Spinal cord (tissue), 9 donors: ENCODE measurements at regions not wholly inside any gene's neighbourhood (a gene's known extent, or its start where the extent isn't known, plus 50 kb on each side); places are given as distances from the start of the nearest gene placed in this dataset.

Source experiments
- DNase-seq, 6 donors: peaks; one replicate each; pipeline versions ENCODE4 v3.0.0 to v3.0.0-alpha.2; 2013 to 2015; ENCODE audit warnings: low spot score in 6 of 6, low read depth in 4 of 6
- H3K27ac ChIP-seq: one replicate; pipeline ENCODE4 v1.5.1; 2013; ENCODE audit warnings: low read depth, low read length, control low read depth
- H3K27me3 ChIP-seq: one replicate; pipeline ENCODE4 v1.6.1; 2013; ENCODE audit warnings: low read length; ENCODE audit not compliant: control insufficient read depth, insufficient read depth
- H3K36me3 ChIP-seq: one replicate; pipeline ENCODE4 v1.6.1; 2013; ENCODE audit warnings: low read length; ENCODE audit not compliant: control insufficient read depth, insufficient read depth
- H3K4me1 ChIP-seq: one replicate; pipeline ENCODE4 v1.6.1; 2013; ENCODE audit warnings: low read length; ENCODE audit not compliant: control insufficient read depth, insufficient read depth
- H3K4me3 ChIP-seq: one replicate; pipeline ENCODE4 v1.5.1; 2013; ENCODE audit warnings: low read depth, low read length, control low read depth
- H3K9me3 ChIP-seq: one replicate; pipeline ENCODE4 v1.6.1; 2013; ENCODE audit warnings: low read length; ENCODE audit not compliant: control insufficient read depth, insufficient read depth
- WGBS: methylation state at CpG from one replicate; pipeline ENCODE4 v1.1.5; 2013; ENCODE audit warnings: missing lambda C conversion rate; ENCODE audit not compliant: insufficient coverage; 5-methylcytosine and 5-hydroxymethylcytosine counted together
- donor health status: healthy.

GRCh38 chr5:57764479-57765089 lies 282.0 kb upstream of the ACTBL2 start:
- WGBS = 50% methylated on average over 2 of the region's 4 CpGs
- H3K4me1 ChIP-seq = no peaks in the 10 kb centered on the region
- no peak overlapping the region for H3K4me3 ChIP-seq

GRCh38 chr5:57761513-57761912 lies 278.9 kb upstream of the ACTBL2 start:
- DNase-seq = no peak
- Histone ChIP-seq H3K4me1 (no peaks in the 10 kb centered on the region), H3K4me3 (no peak overlapping the region), H3K36me3 (no peaks in the 10 kb centered on the region), H3K27me3 (no peaks in the 10 kb centered on the region), H3K9me3 (no peaks in the 10 kb centered on the region), H3K27ac (no peak overlapping the region)
- WGBS = 90% methylated on average over 11 of the region's 11 CpGs

More at GRCh38 chr5:57764479-57765089, 282.0 kb upstream of the ACTBL2 start:
- H3K36me3 ChIP-seq = no peaks in the 10 kb centered on the region
- no peak overlapping the region for H3K27ac ChIP-seq
- H3K27me3 ChIP-seq = no peaks in the 10 kb centered on the region
- DNase-seq = no peak
- no peaks in the 10 kb centered on the region for H3K9me3 ChIP-seq

GRCh38 chr5:57754616-57755015 lies 272.0 kb upstream of the ACTBL2 start:
- Histone ChIP-seq H3K4me3 (no peak overlapping the region), H3K36me3 (no peaks in the 10 kb centered on the region), H3K9me3 (no peaks in the 10 kb centered on the region), H3K27ac (no peak overlapping the region), H3K27me3 (no peaks in the 10 kb centered on the region), H3K4me1 (no peaks in the 10 kb centered on the region)
- no peak for DNase-seq

GRCh38 chr5:57753446-57753845 lies 270.8 kb upstream of the ACTBL2 start:
- no peaks in the 10 kb centered on the region for H3K9me3 ChIP-seq
- no peak overlapping the region for H3K4me3 ChIP-seq
- no peaks in the 10 kb centered on the region for H3K36me3 ChIP-seq
- no peaks in the 10 kb centered on the region for H3K27me3 ChIP-seq
- WGBS = no CpG with 5 or more reads among the region's 1 CpG
- H3K4me1 ChIP-seq = no peaks in the 10 kb centered on the region
- no peak for DNase-seq
- H3K27ac ChIP-seq = no peak overlapping the region

- Histone ChIP-seq H3K27ac (no peak overlapping the region), H3K9me3 (no peaks in the 10 kb centered on the region), H3K36me3 (no peaks in the 10 kb centered on the region), H3K4me3 (no peak overlapping the region), H3K4me1 (no peaks in the 10 kb centered on the region), H3K27me3 (no peaks in the 10 kb centered on the region)
- no peak for DNase-seq
- no CpG with 5 or more reads among the region's 2 CpGs for WGBS
These were observed 269.1 kb upstream of the ACTBL2 start for GRCh38 chr5:57751710-57752109.

GRCh38 chr5:57750891-57751290 lies 268.3 kb upstream of the ACTBL2 start:
- no peak overlapping the region for H3K4me3 ChIP-seq
- 88% methylated on average over 8 of the region's 9 CpGs for WGBS
- no peak for DNase-seq
- H3K27me3 ChIP-seq = no peaks in the 10 kb centered on the region
- no peak overlapping the region for H3K27ac ChIP-seq
- no peaks in the 10 kb centered on the region for H3K9me3 ChIP-seq
- no peaks in the 10 kb centered on the region for H3K36me3 ChIP-seq
- no peaks in the 10 kb centered on the region for H3K4me1 ChIP-seq

- no peak for DNase-seq
- Histone ChIP-seq H3K4me3 (no peak overlapping the region), H3K9me3 (no peaks in the 10 kb centered on the region), H3K27ac (no peak overlapping the region), H3K4me1 (no peaks in the 10 kb centered on the region), H3K36me3 (no peaks in the 10 kb centered on the region), H3K27me3 (no peaks in the 10 kb centered on the region)
- 99% methylated on average over 8 of the region's 10 CpGs for WGBS
These were observed 267.7 kb upstream of the ACTBL2 start for GRCh38 chr5:57750282-57750681.

GRCh38 chr5:57749396-57749795 lies 266.8 kb upstream of the ACTBL2 start:
- H3K27me3 ChIP-seq = no peaks in the 10 kb centered on the region
- H3K4me3 ChIP-seq = no peak overlapping the region
- no peak overlapping the region for H3K27ac ChIP-seq
- no peaks in the 10 kb centered on the region for H3K4me1 ChIP-seq
- H3K9me3 ChIP-seq = no peaks in the 10 kb centered on the region
- H3K36me3 ChIP-seq = no peaks in the 10 kb centered on the region
- no peak for DNase-seq

- no CpG with 5 or more reads among the region's 7 CpGs for WGBS
- Histone ChIP-seq H3K4me3 (no peak overlapping the region), H3K27ac (no peak overlapping the region), H3K36me3 (no peaks in the 10 kb centered on the region), H3K4me1 (no peaks in the 10 kb centered on the region), H3K9me3 (no peaks in the 10 kb centered on the region), H3K27me3 (no peaks in the 10 kb centered on the region)
- DNase-seq = no peak
These were observed 263.4 kb upstream of the ACTBL2 start for GRCh38 chr5:57745700-57746651.

GRCh38 chr5:57745029-57745428 lies 262.4 kb upstream of the ACTBL2 start:
- no peaks in the 10 kb centered on the region for H3K36me3 ChIP-seq
- H3K4me3 ChIP-seq = no peak overlapping the region
- H3K27ac ChIP-seq = no peak overlapping the region
- no peaks in the 10 kb centered on the region for H3K9me3 ChIP-seq
- DNase-seq = no peak
- H3K4me1 ChIP-seq = no peaks in the 10 kb centered on the region
- no peaks in the 10 kb centered on the region for H3K27me3 ChIP-seq
